Upper lobe of left lung (tissue), 4 donors: ENCODE measurements at regions not wholly inside any gene's neighbourhood (a gene's known extent, or its start where the extent isn't known, plus 50 kb on each side); places are given as distances from the start of the nearest gene placed in this dataset.

ENCODE experiments used
- CTCF ChIP-seq, 6 experiments: fragments of 450-650 bp in 4 of 6; fragments of 200-600 bp in 2 of 6; sonication (generic) in 2 of 6; IDR thresholded peaks; one replicate each; pipeline ENCODE4 v1.5.1; 2016 to 2019; ENCODE audit warnings: antibody characterized with exemption in 6 of 6
- EP300 ChIP-seq, 4 donors: sonication (generic); formaldehyde crosslinking; IDR thresholded peaks; one replicate each; pipeline ENCODE4 v1.5.1; 2017; ENCODE audit warnings: antibody characterized with exemption in 4 of 4, control low read depth in 2 of 4
- POLR2A ChIP-seq, 4 donors: fragments of 450-650 bp; IDR thresholded peaks; one replicate each; pipeline ENCODE4 v1.5.1; 2016 to 2017; ENCODE audit warnings: antibody characterized with exemption in 4 of 4, mild to moderate bottlenecking in 2 of 4
- POLR2AphosphoS5 ChIP-seq, 2 donors: sonication (generic); formaldehyde crosslinking; IDR thresholded peaks; one replicate each; pipeline ENCODE4 v1.5.1; 2017; ENCODE audit warnings: antibody characterized with exemption in 2 of 2

- no peak for TF ChIP-seq CTCF (IDR thresholded peaks at IDR 0.05)
- TF ChIP-seq POLR2AphosphoS5 (IDR thresholded peaks at IDR 0.05) = no peak
- no peak for TF ChIP-seq POLR2A (IDR thresholded peaks at IDR 0.05)
- no peak for TF ChIP-seq EP300 (IDR thresholded peaks at IDR 0.05)
These were observed 105.6 kb upstream of the SOD1 start for GRCh38 chr21:31553926-31554325.
